ENCODE measurements at regions not wholly inside any gene's neighbourhood (a gene's known extent, or its start where the extent isn't known, plus 50 kb on each side); places are given as distances from the start of the nearest gene placed in this dataset.

- Mint-ChIP-seq H3K4me3 (no peak overlapping the region), H3K4me1 (no peaks in the 10 kb centered on the region), H3K27me3 (peaks cover 19% of the 10 kb centered on the region), H3K36me3 (peaks cover 2% of the 10 kb centered on the region), H3K27ac (no peak overlapping the region), H3K9me3 (ENCODE audit: low read depth) (peaks cover 6% of the 10 kb centered on the region)
- CTCF ChIA-PET = no interaction called here
- ATAC-seq (no peak), DNase-seq (no peak)
Measured at GRCh38 chr15:67002368-67002767, 63.0 kb upstream of the SMAD3 start.

DNA sequence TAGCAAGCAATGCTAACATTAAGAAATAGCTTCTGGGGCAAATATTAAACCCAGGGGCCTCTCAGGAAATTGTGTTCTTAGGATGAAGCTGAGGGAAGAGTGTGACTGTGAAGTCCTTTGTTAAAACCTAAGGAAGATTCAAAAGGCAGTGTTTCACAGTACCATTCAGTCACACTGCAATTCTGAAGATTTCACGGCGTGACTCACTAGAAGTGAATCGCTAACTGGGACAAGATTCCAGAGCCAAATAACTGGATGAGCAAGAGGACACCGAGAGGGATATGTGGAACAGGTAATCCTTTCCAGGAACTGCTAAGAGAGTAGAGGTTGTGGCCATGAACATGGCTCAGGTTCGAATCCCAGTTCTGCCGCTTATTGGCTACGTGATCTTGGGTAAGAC is 61.8 kb upstream of the SMAD3 start:
- no peak for DNase-seq
- Mint-ChIP-seq H3K27ac (no peak overlapping the region), H3K27me3 (peaks cover 17% of the 10 kb centered on the region), H3K4me1 (no peaks in the 10 kb centered on the region), H3K36me3 (peaks cover 2% of the 10 kb centered on the region), H3K4me3 (no peak overlapping the region), H3K9me3 (ENCODE audit: low read depth) (peaks cover 3% of the 10 kb centered on the region)
- CTCF ChIA-PET = no interaction called here
- ATAC-seq = no peak

DNA sequence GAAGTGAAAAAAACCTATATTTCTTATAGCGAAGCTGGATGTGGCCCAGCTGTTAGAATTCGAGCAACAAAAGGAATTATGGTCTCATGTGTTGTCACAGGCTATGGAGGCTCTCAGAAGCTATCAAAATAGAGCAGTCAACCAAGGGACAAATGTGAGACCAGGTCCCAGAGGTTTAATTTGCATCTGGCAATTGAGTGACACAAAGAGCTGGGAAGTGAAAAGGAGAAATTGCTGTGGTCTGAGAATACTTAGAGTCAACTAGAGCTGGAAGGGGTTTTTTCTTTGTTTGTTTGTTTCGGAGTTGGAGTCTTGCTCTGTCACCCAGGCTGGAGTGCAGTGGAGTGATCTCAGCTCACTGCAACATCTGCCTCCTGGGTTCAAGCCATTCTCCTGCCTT is 61.3 kb upstream of the SMAD3 start:
- Mint-ChIP-seq H3K9me3 (ENCODE audit: low read depth) (peaks cover 2% of the 10 kb centered on the region), H3K4me1 (no peaks in the 10 kb centered on the region), H3K27me3 (peaks cover 17% of the 10 kb centered on the region), H3K4me3 (no peak overlapping the region), H3K27ac (no peak overlapping the region), H3K36me3 (peaks cover 2% of the 10 kb centered on the region)
- CTCF ChIA-PET = no interaction called here
- ATAC-seq (no peak), DNase-seq (no peak)

DNA sequence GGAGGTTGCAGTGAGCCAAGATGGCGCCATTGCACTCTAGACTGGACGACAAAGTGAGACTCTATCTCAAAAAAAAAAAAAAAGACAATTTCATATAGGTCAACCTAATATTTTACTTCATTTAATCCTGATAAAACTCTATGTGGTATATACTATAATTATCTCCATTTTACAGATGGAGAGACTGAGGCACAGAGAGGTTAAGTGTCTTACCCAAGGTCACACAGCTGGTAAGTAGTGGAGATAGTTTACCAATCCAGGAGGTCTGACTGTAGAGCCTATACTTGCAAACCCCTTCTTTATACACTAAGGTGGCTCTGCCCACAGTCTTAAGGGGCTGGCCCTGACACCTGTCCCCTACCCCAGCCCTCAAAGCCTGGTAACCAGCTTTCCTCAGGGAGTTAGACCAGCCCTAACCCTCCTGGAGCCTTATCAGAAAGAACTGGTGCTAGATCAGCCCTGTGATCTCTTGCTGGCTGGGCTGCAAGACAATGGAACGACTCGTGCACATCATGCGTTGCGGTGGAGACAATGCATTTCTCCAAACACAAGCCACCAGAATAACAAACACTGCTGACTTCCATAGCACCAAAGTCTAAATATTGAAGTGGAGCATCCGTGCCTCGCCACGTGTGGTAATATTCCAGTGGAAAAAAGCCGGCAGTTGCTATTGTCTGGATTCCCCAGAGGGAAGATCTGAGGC is 60.0 kb upstream of the SMAD3 start:
- ATAC-seq = no peak
- Mint-ChIP-seq H3K9me3 (ENCODE audit: low read depth) (no peaks in the 10 kb centered on the region), H3K27ac (no peak overlapping the region), H3K4me1 (peaks cover 9% of the 10 kb centered on the region), H3K27me3 (peaks cover 14% of the 10 kb centered on the region), H3K4me3 (no peak overlapping the region), H3K36me3 (no peaks in the 10 kb centered on the region)
- no peak for DNase-seq
- CTCF ChIA-PET = interaction anchor here (1.0 kb wide), 1 partner anchor 59 kb away, joined by 3 read pairs; no protein-coding TSS in a partner anchor

- Mint-ChIP-seq H3K9me3 (ENCODE audit: low read depth) (no peaks in the 10 kb centered on the region), H3K4me3 (no peak overlapping the region), H3K27ac (no peak overlapping the region), H3K4me1 (peaks cover 9% of the 10 kb centered on the region), H3K36me3 (no peaks in the 10 kb centered on the region), H3K27me3 (peaks cover 8% of the 10 kb centered on the region)
- DNase-seq = peak; percentile 21
- CTCF ChIA-PET = no interaction called here
- ATAC-seq = no peak
Measured at GRCh38 chr15:67006083-67007065, 59.0 kb upstream of the SMAD3 start.

GRCh38 chr15:67009576-67010569 is 55.5 kb upstream of the SMAD3 start:
- DNase-seq = peak; percentile 48
- Mint-ChIP-seq H3K4me1 (peaks cover 9% of the 10 kb centered on the region), H3K36me3 (no peaks in the 10 kb centered on the region), H3K27ac (no peak overlapping the region), H3K4me3 (no peak overlapping the region), H3K9me3 (ENCODE audit: low read depth) (no peaks in the 10 kb centered on the region), H3K27me3 (peaks cover 3% of the 10 kb centered on the region)
- CTCF ChIA-PET = no interaction called here
- ATAC-seq = peak; percentile 85

DNA sequence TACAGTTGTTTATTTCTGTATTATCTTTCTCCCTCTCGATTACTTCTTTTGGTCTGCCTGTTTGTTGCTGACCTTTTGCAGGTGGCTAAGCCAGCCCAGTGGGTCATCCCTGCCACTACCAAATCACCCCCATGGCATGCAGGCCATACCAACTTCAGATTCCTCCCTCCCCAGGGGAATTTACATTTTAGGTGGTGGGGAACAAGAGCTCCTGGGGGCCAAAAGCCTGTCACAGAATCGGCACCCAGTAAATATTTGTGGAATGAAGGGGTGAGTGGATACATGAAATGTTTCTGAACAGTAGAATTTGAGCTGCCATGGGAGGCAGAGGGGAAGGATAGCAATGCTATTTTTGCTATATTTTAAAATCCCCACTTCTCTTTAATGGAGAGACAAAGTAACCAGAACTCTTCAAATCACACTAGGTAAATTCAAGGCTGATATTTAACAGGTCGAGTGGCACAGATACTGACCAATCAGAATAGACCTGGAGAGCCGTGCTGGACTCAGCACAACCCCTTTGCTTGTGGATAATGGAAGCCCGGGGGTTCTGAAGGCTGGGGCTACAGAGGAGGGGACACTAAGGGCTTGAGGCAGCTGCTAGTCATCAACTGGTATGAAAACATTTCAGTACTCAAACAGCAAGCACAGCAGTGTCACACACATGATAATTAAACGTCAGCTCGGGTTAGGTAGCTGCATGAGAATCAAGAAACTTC is 54.3 kb upstream of the SMAD3 start:
- H3K9me3 Mint-ChIP-seq (ENCODE audit: low read depth) = no peaks in the 10 kb centered on the region
- no peak overlapping the region for H3K27ac Mint-ChIP-seq
- no peak overlapping the region for H3K4me3 Mint-ChIP-seq
- H3K36me3 Mint-ChIP-seq = no peaks in the 10 kb centered on the region
- DNase-seq (no peak), ATAC-seq (no peak)
- H3K27me3 Mint-ChIP-seq = peaks cover 3% of the 10 kb centered on the region
- CTCF ChIA-PET = no interaction called here
- peaks cover 9% of the 10 kb centered on the region for H3K4me1 Mint-ChIP-seq

DNA sequence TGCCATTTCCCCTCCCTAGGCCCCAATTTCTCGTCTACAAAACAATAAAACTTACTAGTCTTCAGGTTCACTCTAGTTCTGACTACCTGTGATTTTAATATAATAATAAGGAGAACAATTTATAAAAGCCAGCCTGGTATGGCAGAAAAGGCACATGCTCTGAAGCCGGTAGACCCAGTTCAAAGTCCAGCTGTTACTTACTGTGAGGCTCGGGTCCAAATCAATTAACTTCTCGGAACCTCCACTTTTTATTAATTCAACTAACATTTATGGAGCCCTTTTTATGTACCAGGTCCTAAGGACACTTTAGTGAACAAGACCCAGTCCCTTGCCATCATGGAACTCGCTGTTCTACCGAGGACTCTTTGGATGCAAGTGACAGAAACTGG is 53.8 kb upstream of the SMAD3 start:
- DNase-seq = no peak
- peaks cover 3% of the 10 kb centered on the region for H3K27me3 Mint-ChIP-seq
- CTCF ChIA-PET = no interaction called here
- no peaks in the 10 kb centered on the region for H3K9me3 Mint-ChIP-seq (ENCODE audit: low read depth)
- ATAC-seq = no peak
- peaks cover 9% of the 10 kb centered on the region for H3K4me1 Mint-ChIP-seq
- H3K27ac Mint-ChIP-seq = no peak overlapping the region
- H3K36me3 Mint-ChIP-seq = no peaks in the 10 kb centered on the region
- H3K4me3 Mint-ChIP-seq = no peak overlapping the region

DNA sequence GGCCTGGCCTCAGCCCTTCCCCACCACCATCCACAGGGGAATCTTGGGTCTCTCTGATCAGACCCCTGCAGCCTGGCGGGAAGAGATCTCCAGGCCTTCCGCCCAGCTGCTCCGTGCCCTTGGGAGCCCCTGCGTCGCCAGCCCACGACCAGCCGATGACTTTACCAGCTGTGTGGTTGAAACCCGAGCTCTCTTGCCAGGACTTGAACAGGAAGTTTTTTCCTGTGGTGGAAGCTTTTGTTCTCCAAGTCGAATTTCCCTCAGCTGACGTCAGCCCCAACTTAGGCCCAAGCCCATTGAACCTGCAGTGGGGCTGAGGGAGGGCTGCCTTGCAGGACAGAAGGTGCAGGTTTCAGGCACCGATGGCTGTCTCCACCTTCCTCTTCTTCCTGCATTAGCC is 51.7 kb upstream of the SMAD3 start:
- peaks cover 5% of the 10 kb centered on the region for H3K27me3 Mint-ChIP-seq
- DNase-seq (no peak), ATAC-seq (no peak)
- no peak overlapping the region for H3K27ac Mint-ChIP-seq
- no peak overlapping the region for H3K4me3 Mint-ChIP-seq
- H3K4me1 Mint-ChIP-seq = peaks cover 19% of the 10 kb centered on the region
- H3K36me3 Mint-ChIP-seq = no peaks in the 10 kb centered on the region
- CTCF ChIA-PET = no interaction called here
- H3K9me3 Mint-ChIP-seq (ENCODE audit: low read depth) = no peaks in the 10 kb centered on the region

Data from activated CD8-positive, alpha-beta memory T cell treated with anti-CD3 and anti-CD28 coated beads, Interleukin-2, amount 10 ng/mL, durations not matched to agents 7 days and 5 days (primary cell).